GM19452 (cell line): ENCODE measurements at regions not wholly inside any gene's neighbourhood (a gene's known extent, or its start where the extent isn't known, plus 50 kb on each side); places are given as distances from the start of the nearest gene placed in this dataset.
A peak's percentile ranks its signal among the peaks of the same experiment; 100 is the strongest.

Experiments
- ATAC-seq: cut with Tn5 transposase; IDR thresholded peaks from one replicate; pipeline ENCODE4 v1.9.1; 2021; ENCODE audit not compliant: unreplicated experiment

GRCh38 chr2:104432991-104433390, 420.9 kb upstream of the POU3F3 start:
- ATAC-seq, result no peak

- ATAC-seq, result no peak
Observed at GRCh38 chr2:104433657-104434056, 420.3 kb upstream of the POU3F3 start.

DNA sequence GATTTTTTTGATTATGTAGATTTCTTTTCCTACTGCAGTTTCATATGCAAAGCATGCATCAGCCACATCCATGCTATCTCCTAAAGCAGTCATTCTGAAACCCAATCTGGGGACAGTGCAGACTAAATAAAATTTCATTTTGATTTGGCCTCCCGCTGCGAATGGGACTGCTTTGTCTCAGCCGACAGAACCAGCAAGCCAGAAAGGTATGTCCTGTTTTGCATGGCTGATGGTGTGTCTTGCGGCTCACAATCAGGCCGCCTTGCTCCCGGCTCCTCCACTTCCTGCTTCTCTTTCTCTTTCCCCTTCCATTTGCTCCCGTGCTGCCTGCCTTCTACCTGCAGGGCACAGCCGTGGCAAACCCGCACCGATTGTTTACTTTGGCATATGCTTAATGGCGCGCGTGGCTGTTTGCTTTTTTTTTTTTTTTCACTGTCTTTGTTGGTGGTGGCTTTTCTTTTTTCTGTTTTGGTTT, 419.6 kb upstream of the POU3F3 start:
- ATAC-seq, result peak; percentile 65

DNA sequence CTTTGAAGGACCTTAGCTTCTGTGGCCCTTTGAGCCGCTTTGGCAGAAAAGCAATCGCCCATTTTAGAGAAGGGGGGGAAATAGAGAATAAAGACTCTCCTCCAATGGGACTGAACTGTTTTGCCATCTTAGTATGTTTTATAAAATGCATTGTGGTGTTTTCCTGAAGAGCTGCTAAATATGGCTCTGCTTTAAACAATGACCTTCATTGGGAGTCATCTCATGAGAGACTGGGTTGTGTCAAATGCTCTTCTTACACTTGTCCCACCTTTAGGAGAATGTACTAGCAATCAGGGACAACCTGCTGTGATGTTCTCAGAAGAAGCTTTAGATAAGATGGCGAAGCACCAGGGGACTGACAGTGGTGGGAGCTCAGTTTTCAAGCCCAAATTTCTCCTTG, 418.9 kb upstream of the POU3F3 start:
- no peak for ATAC-seq

DNA sequence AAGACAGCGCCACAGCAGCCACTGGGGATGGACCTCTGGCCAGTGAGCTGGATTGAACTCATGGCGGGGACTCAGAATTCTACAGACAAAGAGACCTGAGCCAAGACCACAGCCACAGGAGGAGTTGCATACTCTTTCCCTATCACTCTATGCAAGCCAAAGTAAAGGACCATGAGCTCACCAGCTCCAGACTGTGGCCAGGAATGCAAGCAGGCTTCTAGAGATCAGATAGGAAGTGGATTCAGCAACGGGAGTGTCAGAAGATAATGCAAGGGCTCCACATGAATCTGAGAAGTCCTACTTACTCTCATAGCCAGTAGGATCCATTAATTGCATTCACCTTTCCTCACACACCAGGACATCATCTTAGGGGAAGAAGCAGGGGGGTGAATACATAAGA, 415.4 kb upstream of the POU3F3 start:
- no peak for ATAC-seq

- ATAC-seq, result no peak
Observed at GRCh38 chr2:104443145-104443544, 410.8 kb upstream of the POU3F3 start.

DNA sequence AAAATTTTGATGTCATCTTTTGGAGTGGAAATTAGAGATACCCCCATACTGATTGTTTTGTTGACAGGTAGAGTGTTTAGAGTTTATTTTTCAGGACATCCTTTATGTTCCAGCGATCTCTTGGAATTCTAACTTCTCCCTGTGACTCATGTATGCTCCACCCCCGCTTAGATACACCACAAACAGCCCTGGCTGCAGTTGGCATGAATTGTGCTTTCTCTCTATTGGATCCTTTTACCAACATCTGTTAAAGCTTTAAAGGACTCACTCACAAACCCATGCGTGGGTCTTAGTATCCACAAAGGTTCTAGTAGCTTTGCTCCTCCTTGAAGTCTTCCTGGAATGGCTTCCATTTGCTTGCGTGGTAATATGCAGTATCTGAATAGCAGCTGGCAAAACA, 409.5 kb upstream of the POU3F3 start:
- no peak for ATAC-seq

DNA sequence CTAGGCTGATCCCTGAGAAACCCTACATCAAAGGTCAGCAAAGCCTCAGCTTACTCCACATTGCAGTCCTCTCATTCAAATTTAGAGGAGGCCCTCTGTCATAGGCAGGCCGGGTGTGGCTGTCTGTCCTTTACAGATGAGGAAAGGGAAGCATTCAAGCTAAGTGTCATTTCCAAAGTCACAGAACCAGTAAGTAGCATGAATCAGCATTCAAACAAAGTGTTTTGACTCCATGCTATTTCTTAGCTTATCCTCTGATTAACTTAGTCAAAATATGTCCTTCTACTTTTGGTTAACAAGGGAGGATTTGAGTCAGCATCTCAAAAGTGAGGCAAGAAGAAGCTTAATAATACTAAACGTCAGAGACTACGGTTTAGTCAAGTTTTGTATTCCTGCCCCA, 409.0 kb upstream of the POU3F3 start:
- no peak for ATAC-seq

DNA sequence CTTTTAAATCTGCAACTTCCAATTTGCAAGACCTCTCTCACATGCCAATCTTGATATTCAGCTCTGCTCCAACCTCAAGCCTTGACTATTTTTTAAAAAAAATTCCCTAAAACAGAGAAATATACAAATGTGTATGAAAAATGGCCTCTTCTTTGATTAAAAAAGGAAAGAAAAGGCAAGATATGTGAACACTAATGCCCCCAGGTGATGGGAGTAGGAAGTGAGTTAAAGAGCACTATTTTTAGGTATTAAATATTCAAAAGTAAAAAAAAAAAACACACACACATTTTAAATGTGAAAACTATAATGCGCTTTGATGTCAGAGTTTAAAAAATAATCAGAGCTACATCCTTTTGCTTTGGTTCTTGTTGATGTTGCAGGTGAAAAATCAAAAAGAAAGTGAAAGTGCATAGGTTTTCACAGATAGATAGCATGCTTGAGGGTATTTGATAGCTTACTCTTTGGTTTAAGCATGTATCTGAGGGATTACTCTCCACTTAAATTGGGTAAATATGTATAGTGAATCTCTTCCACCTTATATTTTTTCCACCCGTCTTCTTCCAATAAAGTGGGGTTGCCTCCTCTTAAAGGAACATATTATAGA, 406.0 kb upstream of the POU3F3 start:
- no peak for ATAC-seq

- ATAC-seq, result no peak
Observed at GRCh38 chr2:104448661-104449440, 405.1 kb upstream of the POU3F3 start.

- no peak for ATAC-seq
Observed at GRCh38 chr2:104452558-104452957, 401.4 kb upstream of the POU3F3 start.

GRCh38 chr2:104462731-104463130, 391.2 kb upstream of the POU3F3 start:
- no peak for ATAC-seq

GRCh38 chr2:104465981-104466380, 387.9 kb upstream of the POU3F3 start:
- no peak for ATAC-seq

- no peak for ATAC-seq
Observed at GRCh38 chr2:104468846-104469245, 385.1 kb upstream of the POU3F3 start.

DNA sequence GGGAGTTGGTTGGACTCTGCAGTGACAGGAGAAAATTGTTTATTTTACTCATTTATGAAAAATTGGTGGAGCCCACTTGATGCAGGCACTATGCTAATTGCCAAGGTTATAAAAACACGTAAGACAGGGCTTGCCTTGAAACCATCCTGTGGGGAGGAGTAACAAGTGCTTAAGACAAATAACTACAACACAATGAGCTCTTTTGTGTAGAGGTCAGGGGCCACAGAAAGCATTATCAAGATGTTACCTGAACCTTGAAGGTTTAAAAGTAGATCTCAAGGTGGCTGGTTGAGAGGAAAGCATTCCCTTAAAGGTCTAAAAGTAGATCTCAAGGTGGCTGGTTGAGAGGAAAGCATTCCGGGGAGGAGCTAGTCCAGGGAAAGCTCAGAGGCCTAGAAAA, 381.8 kb upstream of the POU3F3 start:
- ATAC-seq, result no peak

GRCh38 chr2:104473546-104473945, 380.4 kb upstream of the POU3F3 start:
- ATAC-seq, result no peak

DNA sequence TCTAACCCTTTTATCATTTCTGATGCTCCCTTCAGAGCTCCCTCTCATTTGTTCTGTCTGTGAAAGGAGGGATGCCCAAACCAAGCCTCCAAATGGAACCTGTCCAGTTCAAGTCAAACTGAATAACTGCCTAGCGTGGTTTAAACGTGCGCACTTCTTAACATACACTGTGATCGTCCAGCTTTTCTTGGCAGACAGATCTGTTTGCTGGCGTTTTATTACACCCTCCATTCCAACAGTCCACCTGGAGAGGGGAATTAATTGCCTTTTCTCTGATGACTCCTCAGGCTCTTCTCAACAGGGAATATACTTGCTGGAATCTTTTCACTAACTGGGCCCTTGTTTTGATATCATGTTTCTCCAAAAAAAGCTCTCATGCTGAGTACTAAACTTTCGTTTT, 379.2 kb upstream of the POU3F3 start:
- no peak for ATAC-seq

GRCh38 chr2:104476075-104476474, 377.8 kb upstream of the POU3F3 start:
- ATAC-seq, result no peak

GRCh38 chr2:104476563-104476988, 377.3 kb upstream of the POU3F3 start:
- ATAC-seq, result no peak

DNA sequence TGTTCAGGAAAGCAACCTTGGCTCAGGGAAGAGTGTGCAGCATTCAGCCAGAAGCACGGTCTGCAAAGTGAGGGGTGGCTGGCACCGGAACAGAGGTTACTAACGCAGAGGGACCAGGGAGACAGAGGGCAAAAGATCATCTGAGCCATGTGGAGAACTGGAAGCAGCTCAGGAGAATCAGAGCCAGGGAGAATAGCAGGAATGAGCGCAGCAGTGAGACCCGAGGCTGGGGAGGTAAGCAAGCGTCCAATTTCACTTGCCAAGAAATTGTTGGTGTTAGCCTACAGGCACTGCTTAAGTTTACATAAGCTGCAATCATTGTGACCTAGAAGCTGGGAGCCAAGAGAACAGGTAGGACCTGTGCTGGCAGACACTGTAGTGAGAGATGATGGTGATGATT, 372.6 kb upstream of the POU3F3 start:
- ATAC-seq, result no peak

GRCh38 chr2:104487366-104487765, 366.5 kb upstream of the POU3F3 start:
- no peak for ATAC-seq

DNA sequence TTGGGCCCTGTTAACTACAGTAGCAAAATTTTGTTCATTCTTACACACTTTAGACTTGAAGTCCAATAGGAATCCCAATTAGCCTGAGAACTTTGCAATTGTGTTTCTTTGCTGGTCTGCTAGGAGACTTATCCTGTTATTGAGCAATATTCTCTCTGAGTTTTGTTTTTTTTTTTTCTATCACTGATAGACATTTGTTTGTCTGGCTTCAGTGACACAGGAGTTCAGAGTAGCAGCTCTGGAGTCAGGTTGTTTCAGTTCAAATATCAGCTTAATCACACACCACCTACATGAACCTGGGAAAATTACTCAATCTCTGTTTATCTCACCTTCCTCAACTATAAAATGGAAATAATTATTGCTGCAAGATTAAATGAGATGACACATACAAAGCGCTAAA, 360.2 kb upstream of the POU3F3 start:
- no peak for ATAC-seq

GRCh38 chr2:104501342-104501741, 352.6 kb upstream of the POU3F3 start:
- no peak for ATAC-seq
